ENCODE measurements at regions not wholly inside any gene's neighbourhood (a gene's known extent, or its start where the extent isn't known, plus 50 kb on each side); places are given as distances from the start of the nearest gene placed in this dataset.
"Not testable (repeated sequence)": the region's sequence is repeated elsewhere in the genome, so short reads cannot be mapped to it uniquely, and the experiment has no call there.

DNA sequence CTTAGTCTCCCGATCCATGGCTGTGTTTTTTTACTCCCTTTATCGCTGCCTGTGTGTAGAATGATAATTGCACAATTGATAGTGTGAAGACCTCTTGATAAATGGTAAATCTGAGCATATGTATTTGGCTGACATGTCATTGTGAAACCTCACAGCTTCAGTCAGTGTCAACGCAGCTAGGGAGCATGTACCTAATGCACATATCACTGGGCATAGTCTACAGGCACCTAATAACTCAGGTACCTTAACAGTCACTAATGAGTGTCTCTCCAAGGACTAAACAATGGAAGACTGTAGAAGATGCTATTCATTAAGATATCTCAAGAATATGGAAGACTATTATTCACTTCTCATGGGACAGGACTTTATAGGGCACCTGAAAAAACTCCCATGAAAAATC, 101.0 kb upstream of the PTPN20 start:
- DNase-seq, result peak in 1 of 2 experiments; percentile 18

DNA sequence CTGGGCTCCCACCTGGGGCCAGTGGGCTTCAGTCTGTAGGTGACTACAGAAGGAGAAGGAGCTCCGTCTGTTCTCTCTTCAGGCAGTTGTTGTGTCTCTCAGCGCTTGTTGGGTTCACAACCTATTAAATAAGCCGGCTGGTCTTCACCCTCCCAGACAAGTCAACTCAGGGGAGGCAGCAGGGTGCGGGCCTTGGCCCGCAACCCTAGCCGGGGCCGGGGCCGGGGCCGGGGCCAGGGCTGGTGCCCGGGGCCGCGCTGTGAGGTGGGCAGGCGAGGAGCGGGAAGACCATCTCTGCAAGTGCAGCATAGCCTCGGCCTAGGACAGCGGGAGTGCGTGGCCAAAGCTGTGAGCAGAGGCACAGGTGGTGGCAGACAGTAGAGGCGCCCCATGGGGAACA, 95.1 kb upstream of the PTPN20 start:
- not testable (repeated sequence) for DNase-seq

DNA sequence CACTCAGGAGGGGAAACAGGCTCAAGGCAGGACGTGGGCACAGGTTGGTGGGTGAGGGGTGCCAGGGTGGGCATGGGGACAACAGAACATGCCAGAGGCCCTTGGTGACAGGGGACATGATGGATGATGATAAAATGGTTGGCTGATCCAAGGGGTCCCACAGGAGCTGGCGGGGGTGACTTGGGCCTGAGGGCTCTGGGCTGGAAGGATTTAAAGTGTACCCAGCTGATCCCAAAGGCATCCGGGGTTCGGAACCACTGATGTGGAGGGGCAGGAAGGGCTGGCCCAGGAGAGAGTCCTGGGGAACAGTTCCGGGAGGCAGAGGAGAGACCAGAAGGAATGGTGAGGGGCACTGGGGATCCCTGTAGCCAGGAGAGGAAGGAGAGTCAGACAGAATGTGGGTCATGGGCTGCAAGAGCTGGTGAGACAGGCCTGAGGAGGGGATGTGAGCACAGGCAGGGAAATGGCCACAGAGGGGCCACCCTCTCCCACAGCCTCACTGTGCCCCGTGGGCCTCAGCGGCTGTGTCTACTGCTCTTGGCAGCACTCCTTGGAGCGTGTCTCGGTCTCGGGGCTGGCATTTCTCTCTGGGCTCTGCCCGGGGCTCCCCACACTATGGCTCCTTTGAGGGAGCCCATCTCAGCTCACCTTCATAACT, 70.7 kb upstream of the PTPN20 start:
- DNase-seq, result not testable (repeated sequence)

DNA sequence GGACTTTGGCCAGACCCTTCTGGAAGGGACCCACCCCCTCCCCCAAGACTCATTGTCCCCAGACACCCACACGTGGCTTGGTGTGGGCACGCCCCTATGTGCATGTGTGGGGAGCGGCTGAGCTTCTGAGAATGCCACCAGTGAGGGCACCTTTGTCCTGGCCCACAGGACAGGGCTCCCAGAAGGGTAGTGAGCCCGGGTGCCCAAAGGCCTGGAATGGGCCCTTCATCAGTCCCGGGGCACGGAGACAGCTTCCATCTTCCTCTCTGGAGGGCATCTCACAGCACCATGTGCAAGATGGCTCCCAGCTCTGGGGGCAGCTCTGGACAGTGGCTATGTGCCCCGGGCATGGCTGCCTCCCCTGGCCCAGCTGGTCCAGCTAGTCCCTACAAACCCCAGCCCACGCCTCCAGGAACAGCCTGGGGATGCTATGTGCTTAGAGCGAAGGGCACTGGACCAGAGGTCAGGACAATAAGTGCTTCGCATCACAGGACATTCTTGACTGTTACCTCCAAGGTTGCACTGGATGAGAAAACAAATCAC, 70.1 kb upstream of the PTPN20 start:
- not testable (repeated sequence) for DNase-seq

DNA sequence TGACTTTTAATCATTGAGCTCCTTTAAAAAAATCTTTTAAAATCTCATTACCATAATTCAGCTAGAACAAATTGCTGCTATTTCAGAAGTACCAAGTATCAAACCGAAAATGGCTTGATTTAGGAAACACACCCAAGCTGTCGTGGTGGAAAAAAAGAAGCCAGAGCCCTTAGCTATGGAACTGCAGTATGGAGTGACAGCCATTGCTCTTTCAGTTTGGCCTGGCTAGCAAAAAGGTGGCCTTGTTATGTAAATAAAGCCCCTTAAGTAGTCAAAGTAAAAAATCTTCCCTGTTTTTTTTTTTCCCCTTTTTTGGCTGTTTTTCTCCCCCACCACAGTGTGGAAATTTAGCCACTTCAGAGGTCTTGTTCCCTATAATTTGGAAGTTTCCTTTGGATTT, 66.0 kb upstream of the PTPN20 start:
- DNase-seq, result not testable (repeated sequence)

DNA sequence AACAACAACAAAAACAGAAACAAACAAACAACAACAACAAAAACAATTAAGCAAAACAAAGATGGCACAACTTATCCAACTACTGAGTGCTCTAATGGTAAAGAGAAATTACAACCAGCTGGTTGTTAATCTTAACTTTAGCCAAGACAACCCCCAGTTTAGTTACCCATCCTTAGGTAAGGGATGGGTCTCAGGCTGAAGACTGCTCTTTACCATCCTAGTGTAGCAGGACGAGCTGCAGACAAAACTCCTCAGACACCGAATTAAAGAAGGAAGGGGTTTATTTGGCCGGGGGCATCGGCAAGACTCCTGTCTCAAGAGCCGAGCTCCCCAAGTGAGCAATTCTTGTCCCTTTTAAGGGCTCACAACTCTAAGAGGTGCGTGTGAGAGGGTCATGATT, 65.6 kb upstream of the PTPN20 start:
- DNase-seq, result not testable (repeated sequence)

DNA sequence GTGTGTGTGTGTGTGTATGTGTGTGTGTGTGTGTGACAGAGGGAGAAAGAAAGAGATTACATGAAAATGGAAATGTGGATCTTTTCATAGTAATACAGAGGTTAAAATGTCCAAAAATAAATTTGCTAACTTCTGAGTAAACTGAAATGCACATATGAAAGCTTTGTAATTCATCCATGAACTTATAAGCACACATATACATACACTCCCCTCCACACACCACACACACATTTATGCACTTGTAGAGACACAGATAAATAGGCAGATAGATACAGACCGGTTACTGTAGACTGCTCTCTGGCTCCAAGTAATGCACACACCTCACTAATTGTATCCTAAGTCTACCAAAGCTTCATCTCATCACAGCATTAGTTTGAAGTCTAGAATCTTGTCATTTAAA, 50.5 kb upstream of the PTPN20 start:
- DNase-seq, result not testable (repeated sequence)

Data from activated CD4-positive, alpha-beta T cell treated with anti-CD3 and anti-CD28 coated beads, Interleukin-2, amount 50 U/mL, for 48 hours (primary cell).